Upper lobe of right lung (tissue), 1 donor: ENCODE measurements at regions not wholly inside any gene's neighbourhood (a gene's known extent, or its start where the extent isn't known, plus 50 kb on each side); places are given as distances from the start of the nearest gene placed in this dataset.

ENCODE experiments used
- ATAC-seq: fragments of 200-7000 bp; cut with Tn5 transposase; one replicate; pipeline ENCODE4 v1.9.1; 2020; ENCODE audit warnings: mild to moderate bottlenecking, moderate library complexity
- DNase-seq: peaks from one replicate; pipeline ENCODE4 v3.0.0-alpha.2; 2020
- H3K27ac ChIP-seq: fragments of 200-600 bp; one replicate; pipeline ENCODE4 v1.8.0; 2022
- H3K27me3 ChIP-seq: fragments of 200-600 bp; one replicate; pipeline ENCODE4 v1.8.0; 2022; ENCODE audit warnings: mild to moderate bottlenecking
- H3K36me3 ChIP-seq: fragments of 200-600 bp; one replicate; pipeline ENCODE4 v1.8.0; 2022
- H3K4me1 ChIP-seq: fragments of 200-600 bp; one replicate; pipeline ENCODE4 v1.8.0; 2022
- H3K4me3 ChIP-seq: fragments of 200-600 bp; one replicate; pipeline ENCODE4 v1.8.0; 2022; ENCODE audit warnings: mild to moderate bottlenecking
- H3K9me3 ChIP-seq: fragments of 200-600 bp; one replicate; pipeline ENCODE4 v1.8.0; 2022
- intact Hi-C: fragments of 100-400 bp; cut with DNase I; formaldehyde crosslinking; loops from one replicate; pipeline ENCODE4 v1.11.0; 2022
- TF ChIP-seq, protein P1 (sequence below): fragments of 200-600 bp; IDR thresholded peaks from one replicate; pipeline ENCODE4 v1.8.0; 2022; ENCODE audit warnings: antibody characterized with exemption
- donor health status: DM: no; HTN: yes; CAD: no; lungs with severe emphysema.

GRCh38 chr9:16132513-16132912, 579.7 kb downstream of the CCDC171 start:
- Histone ChIP-seq H3K36me3 (no peaks in the 10 kb centered on the region), H3K27ac (no peak overlapping the region), H3K9me3 (no peaks in the 10 kb centered on the region), H3K4me1 (no peaks in the 10 kb centered on the region), H3K27me3 (no peaks in the 10 kb centered on the region), H3K4me3 (no peak overlapping the region)
- DNase-seq (no peak), ATAC-seq (no peak)
- intact Hi-C loops, result no loop called here
- TF ChIP-seq, protein P1, sequence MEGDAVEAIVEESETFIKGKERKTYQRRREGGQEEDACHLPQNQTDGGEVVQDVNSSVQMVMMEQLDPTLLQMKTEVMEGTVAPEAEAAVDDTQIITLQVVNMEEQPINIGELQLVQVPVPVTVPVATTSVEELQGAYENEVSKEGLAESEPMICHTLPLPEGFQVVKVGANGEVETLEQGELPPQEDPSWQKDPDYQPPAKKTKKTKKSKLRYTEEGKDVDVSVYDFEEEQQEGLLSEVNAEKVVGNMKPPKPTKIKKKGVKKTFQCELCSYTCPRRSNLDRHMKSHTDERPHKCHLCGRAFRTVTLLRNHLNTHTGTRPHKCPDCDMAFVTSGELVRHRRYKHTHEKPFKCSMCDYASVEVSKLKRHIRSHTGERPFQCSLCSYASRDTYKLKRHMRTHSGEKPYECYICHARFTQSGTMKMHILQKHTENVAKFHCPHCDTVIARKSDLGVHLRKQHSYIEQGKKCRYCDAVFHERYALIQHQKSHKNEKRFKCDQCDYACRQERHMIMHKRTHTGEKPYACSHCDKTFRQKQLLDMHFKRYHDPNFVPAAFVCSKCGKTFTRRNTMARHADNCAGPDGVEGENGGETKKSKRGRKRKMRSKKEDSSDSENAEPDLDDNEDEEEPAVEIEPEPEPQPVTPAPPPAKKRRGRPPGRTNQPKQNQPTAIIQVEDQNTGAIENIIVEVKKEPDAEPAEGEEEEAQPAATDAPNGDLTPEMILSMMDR, result no peak

GRCh38 chr9:16133032-16133431, 580.2 kb downstream of the CCDC171 start:
- TF ChIP-seq, protein P1, result no peak
- intact Hi-C loops, result no loop called here

DNA sequence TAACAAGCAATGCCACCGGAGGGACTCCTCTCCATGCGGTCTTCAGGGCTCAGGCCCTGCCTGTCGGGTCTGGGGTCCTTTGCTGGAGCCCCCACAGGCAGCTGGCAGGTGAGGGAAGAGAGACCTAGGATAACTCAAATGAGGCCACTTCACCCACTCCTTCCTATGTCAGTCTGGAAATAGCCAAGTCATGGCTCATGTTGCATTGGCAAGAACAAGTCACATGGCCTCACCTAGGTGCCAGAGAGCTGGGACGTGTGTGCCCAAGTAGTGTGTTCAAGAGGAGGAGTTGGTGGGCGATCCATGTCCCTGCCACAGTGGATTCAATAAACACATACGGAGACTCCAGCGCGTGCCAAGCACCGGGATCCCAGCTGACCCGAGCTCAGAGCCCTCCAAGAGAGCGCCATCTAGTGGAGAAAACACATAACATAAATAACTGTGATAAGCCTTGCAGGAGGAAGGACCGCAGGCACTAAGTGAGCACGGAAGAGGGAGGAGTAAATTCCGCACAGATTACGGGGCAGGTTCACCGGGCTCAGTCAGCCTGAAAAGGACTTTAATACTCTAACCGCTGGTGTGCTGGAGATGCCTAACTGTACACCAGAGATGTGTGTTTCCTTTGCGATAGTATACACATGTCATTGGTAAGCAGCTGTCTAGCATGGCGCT, 580.8 kb downstream of the CCDC171 start:
- Histone ChIP-seq H3K27ac (no peak overlapping the region), H3K36me3 (no peaks in the 10 kb centered on the region), H3K27me3 (no peaks in the 10 kb centered on the region), H3K4me1 (no peaks in the 10 kb centered on the region), H3K9me3 (no peaks in the 10 kb centered on the region), H3K4me3 (no peak overlapping the region)
- DNase-seq, result no peak
- TF ChIP-seq, protein P1, result peak; percentile 56
- intact Hi-C loops, result no loop called here
- peak; percentile 89 for ATAC-seq

More at GRCh38 chr9:16133032-16133431, 580.2 kb downstream of the CCDC171 start:
- no peak overlapping the region for H3K4me3 ChIP-seq
- no peaks in the 10 kb centered on the region for H3K9me3 ChIP-seq
- no peaks in the 10 kb centered on the region for H3K4me1 ChIP-seq
- no peak for ATAC-seq
- H3K27me3 ChIP-seq, result no peaks in the 10 kb centered on the region
- H3K27ac ChIP-seq, result no peak overlapping the region
- no peak for DNase-seq
- H3K36me3 ChIP-seq, result no peaks in the 10 kb centered on the region

GRCh38 chr9:16134351-16134750, 581.5 kb downstream of the CCDC171 start:
- no peak for ATAC-seq
- Histone ChIP-seq H3K36me3 (no peaks in the 10 kb centered on the region), H3K9me3 (no peaks in the 10 kb centered on the region), H3K4me3 (no peak overlapping the region), H3K27me3 (no peaks in the 10 kb centered on the region), H3K27ac (no peak overlapping the region), H3K4me1 (no peaks in the 10 kb centered on the region)
- no peak for DNase-seq
- TF ChIP-seq, protein P1, result no peak
- intact Hi-C loops, result no loop called here

- Histone ChIP-seq H3K4me1 (no peaks in the 10 kb centered on the region), H3K9me3 (no peaks in the 10 kb centered on the region), H3K36me3 (no peaks in the 10 kb centered on the region), H3K4me3 (no peak overlapping the region), H3K27me3 (no peaks in the 10 kb centered on the region), H3K27ac (no peak overlapping the region)
- no peak for ATAC-seq
- TF ChIP-seq, protein P1, result no peak
- DNase-seq, result no peak
- intact Hi-C loops, result no loop called here
These were observed 583.1 kb downstream of the CCDC171 start for GRCh38 chr9:16135968-16136367.

DNA sequence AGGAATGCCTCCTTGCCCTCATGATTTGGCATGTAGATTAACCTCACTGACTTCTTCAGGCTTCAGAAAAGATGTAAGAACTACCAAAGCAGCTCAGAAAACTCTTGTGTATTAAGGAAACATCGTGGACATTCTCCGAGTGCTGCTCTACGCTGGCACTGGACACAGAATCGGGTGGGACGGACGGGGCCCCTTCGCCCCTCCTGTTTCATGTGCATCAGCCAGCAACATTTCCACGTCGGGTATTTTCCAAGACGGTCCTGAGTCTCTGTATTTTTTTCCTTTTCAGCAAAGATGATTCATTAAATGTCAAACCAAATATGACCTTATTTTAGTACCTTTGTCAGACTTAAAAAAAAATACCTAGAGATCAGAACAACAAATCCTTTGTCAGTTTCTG, 583.6 kb downstream of the CCDC171 start:
- intact Hi-C loops, result no loop called here
- no peaks in the 10 kb centered on the region for H3K9me3 ChIP-seq
- no peak for ATAC-seq

More for the DNA sequence above, 583.6 kb downstream of the CCDC171 start:
- TF ChIP-seq, protein P1, result no peak
- no peak for DNase-seq
- Histone ChIP-seq H3K4me3 (no peak overlapping the region), H3K4me1 (no peaks in the 10 kb centered on the region), H3K36me3 (no peaks in the 10 kb centered on the region), H3K27ac (no peak overlapping the region), H3K27me3 (no peaks in the 10 kb centered on the region)
